GM10266 (cell line): ENCODE measurements at regions not wholly inside any gene's neighbourhood (a gene's known extent, or its start where the extent isn't known, plus 50 kb on each side); places are given as distances from the start of the nearest gene placed in this dataset.

ENCODE experiments used
- DNase-seq: peaks from one replicate; pipeline ENCODE4 v3.0.0; 2012; ENCODE audit errors: extremely low spot score
- CTCF ChIP-seq: IDR thresholded peaks from 2 replicates; pipeline ENCODE4 v1.5.1; 2012; ENCODE audit warnings: mild to moderate bottlenecking, low read depth; ENCODE audit not compliant: control insufficient read depth, insufficient read depth; ENCODE audit errors: missing control alignments

- no peak for TF ChIP-seq CTCF
- DNase-seq, result no peak
Observed at GRCh38 chr16:51328733-51329132, 177.7 kb upstream of the SALL1 start.

GRCh38 chr16:51327001-51327400 is 175.9 kb upstream of the SALL1 start:
- no peak for TF ChIP-seq CTCF
- no peak for DNase-seq

- TF ChIP-seq CTCF, result no peak
- no peak for DNase-seq
Observed at GRCh38 chr16:51326131-51326856, 175.2 kb upstream of the SALL1 start.

GRCh38 chr16:51321251-51321650 is 170.2 kb upstream of the SALL1 start:
- TF ChIP-seq CTCF, result no peak
- DNase-seq, result no peak

GRCh38 chr16:51317575-51317974 is 166.5 kb upstream of the SALL1 start:
- no peak for DNase-seq
- TF ChIP-seq CTCF, result no peak

- no peak for DNase-seq
- TF ChIP-seq CTCF, result no peak
Observed at GRCh38 chr16:51313198-51313597, 162.1 kb upstream of the SALL1 start.

- no peak for DNase-seq
- TF ChIP-seq CTCF, result no peak
Observed at GRCh38 chr16:51312363-51313150, 161.5 kb upstream of the SALL1 start.
